ENCODE measurements at regions not wholly inside any gene's neighbourhood (a gene's known extent, or its start where the extent isn't known, plus 50 kb on each side); places are given as distances from the start of the nearest gene placed in this dataset.
"Not testable (repeated sequence)": the region's sequence is repeated elsewhere in the genome, so short reads cannot be mapped to it uniquely, and the experiment has no call there.

DNA sequence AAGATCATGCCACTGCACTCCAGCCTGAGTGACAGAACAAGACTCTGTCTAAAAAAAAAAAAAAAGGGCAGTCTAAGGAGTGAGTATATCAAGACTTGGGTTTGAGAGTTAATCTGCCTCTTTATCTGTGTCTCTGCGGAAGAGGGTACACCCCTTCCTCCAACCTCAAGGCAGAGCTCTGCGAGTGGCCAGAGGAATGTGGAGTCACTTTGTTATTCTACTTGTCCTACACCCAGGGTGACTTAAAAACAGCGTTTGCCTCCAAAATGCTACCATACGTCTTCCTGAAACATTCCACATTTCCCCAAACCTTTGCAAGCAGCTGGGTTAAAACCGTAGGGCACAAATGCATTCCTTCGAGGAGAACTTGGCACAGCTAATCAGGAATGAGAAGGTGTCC is 199.9 kb downstream of the SHOX start:
- no peak for DNase-seq
- H3K27me3 ChIP-seq = no peaks in the 10 kb centered on the region
- H3K9me3 ChIP-seq = no peaks in the 10 kb centered on the region
- no peak overlapping the region for H3K4me3 ChIP-seq
- no peaks in the 10 kb centered on the region for H3K36me3 ChIP-seq

DNA sequence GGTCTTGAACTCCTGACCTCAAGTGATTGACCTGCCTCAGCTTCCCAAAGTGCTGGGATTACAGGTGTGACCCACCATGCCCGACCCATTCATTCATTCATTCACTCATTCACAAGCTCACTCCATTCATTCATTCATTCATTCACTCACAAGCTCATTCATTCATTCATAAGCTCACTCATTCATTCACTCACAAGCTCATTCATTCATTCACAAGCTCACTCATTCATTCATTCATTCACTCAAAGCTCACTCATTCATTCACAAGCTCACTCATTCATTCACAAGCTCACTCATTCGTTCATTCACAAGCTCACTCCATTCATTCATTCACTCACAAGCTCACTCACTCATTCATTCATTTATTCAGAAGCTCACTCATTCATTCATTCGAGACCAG is 198.6 kb downstream of the SHOX start:
- DNase-seq = no peak
- H3K4me3 ChIP-seq = no peak overlapping the region

DNA sequence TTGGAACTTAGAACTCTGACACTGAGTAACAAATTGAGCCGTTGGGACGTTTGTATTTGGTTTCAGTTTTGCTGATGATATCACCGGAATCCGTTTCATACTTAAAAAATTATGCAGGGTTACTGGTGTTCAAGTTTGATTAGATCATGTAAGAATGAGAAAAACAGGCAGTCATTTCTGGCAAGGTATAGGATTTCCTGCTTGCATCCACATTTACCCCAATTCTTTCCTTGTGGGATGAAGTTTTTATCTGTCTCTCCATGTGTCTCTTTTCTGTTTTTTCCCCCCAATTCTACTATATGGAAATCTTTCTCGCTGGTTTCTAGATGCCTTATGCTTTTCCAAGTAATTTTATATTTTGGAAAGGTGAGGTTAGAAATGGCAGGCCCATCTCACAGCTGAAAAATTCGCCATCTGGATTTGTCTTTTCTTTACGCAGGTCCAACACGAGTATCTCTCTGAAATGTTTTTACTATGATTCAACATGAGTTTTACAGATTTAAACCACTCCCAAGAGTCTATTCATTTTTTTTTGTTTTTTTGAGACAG is 197.9 kb downstream of the SHOX start:
- no peaks in the 10 kb centered on the region for H3K9me3 ChIP-seq
- peak overlapping the region; percentile 26 for H3K4me3 ChIP-seq
- no peak for DNase-seq
- no peaks in the 10 kb centered on the region for H3K27me3 ChIP-seq
- no peaks in the 10 kb centered on the region for H3K36me3 ChIP-seq

More for the DNA sequence above, 198.6 kb downstream of the SHOX start:
- Histone ChIP-seq H3K27me3 (no peaks in the 10 kb centered on the region), H3K9me3 (no peaks in the 10 kb centered on the region), H3K36me3 (no peaks in the 10 kb centered on the region)

DNA sequence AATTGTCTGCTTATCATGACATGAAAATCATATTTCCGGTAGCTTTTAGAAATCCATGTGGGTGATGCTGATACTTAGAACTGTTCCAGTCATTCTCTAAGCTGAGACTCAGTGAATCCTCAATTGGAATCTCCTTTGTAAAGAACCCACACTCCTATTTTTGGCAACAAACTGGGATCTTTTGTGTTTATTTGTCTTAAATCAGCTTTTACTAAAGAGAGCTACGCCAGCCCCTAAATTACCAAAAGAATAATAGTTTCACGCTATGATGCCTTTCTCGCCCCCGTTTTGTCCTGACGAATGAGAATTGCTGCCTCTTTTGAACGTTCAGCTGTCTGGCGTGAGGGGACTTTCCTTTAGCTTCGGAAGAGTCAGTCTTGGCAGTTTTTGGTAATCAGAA is 195.9 kb downstream of the SHOX start:
- H3K27me3 ChIP-seq = no peaks in the 10 kb centered on the region
- H3K36me3 ChIP-seq = no peaks in the 10 kb centered on the region
- no peaks in the 10 kb centered on the region for H3K9me3 ChIP-seq
- DNase-seq = peak; percentile 52
- peak overlapping the region; percentile 16 for H3K4me3 ChIP-seq

DNA sequence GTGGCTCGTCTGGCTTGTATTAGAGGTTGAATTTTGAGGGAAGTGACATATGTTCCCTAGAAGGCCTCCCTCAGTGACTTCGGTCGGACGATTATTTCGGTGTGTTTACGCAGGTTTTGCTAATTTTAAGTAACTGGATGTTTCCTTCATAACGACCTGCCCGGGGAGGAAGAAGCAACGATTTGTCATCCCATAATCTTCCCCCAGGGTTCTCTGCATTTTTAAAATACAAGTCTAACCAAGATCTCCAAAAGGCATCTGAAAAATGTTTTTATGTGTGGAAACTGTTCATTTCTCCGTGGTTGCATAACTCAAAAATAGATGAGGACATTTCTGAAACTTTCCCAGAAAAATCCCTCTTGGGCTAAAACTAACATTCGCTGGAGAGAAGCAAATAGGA is 195.4 kb downstream of the SHOX start:
- Histone ChIP-seq H3K36me3 (no peaks in the 10 kb centered on the region), H3K4me3 (peak overlapping the region; percentile 16), H3K9me3 (no peaks in the 10 kb centered on the region), H3K27me3 (no peaks in the 10 kb centered on the region)
- no peak for DNase-seq

DNA sequence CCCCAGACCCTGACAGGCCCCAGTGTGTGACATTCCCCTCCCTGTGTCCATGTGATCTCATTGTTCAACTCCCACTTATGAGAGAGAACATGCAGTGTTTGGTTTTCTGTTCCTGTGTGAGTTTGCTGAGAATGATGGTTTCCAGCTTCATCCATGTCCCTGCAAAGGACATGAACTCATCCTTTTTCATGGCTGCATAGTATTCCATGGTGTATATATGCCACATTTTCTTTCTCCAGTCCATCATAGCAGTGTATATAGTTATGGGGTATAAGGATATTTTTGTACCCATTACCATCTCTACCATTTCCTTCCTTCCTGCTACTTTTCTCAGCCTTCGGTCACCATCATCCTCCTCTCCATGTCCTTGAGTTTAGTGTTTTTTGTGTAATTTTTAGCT is 192.5 kb downstream of the SHOX start:
- not testable (repeated sequence) for H3K4me3 ChIP-seq, DNase-seq, H3K36me3 ChIP-seq, H3K9me3 ChIP-seq, H3K27me3 ChIP-seq

DNA sequence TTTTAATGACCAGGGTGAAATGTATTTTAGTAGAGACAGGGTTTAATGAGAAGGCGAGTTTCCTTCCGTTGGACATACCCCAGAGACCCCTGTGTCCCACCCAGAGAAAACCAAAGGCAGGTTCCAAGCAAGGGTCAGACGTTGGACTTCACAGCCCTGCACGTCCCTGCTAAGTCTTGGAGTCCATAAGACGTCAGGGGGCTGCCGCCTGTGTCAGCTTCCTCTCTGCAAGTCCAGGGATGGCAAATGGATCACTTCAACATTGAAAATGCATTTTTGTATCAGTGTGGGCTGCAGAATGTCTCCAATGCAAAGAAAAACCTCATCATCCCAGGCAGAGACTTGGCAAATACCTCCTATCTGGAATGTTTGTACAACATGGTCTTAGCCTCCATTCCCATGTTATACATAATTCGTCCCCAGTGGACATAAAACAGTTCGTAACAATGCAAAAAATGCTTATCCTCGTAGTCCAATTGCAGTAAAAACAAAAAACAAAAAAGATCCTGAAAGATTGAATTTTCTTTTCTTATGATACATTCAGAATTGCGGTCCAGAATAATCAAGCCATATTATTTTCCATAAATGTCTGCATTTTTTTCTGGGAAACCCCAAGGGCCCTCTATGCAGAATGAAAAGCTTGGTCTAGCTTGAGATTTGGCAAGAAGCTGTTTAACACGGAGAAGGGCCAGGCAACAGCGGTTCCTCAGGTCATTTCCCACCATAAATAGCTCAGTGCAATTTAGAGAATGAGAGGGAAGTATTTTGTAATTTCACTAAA is 190.9 kb downstream of the SHOX start:
- H3K36me3 ChIP-seq = no peaks in the 10 kb centered on the region
- no peak for DNase-seq
- no peak overlapping the region for H3K4me3 ChIP-seq
- H3K9me3 ChIP-seq = no peaks in the 10 kb centered on the region
- no peaks in the 10 kb centered on the region for H3K27me3 ChIP-seq

DNA sequence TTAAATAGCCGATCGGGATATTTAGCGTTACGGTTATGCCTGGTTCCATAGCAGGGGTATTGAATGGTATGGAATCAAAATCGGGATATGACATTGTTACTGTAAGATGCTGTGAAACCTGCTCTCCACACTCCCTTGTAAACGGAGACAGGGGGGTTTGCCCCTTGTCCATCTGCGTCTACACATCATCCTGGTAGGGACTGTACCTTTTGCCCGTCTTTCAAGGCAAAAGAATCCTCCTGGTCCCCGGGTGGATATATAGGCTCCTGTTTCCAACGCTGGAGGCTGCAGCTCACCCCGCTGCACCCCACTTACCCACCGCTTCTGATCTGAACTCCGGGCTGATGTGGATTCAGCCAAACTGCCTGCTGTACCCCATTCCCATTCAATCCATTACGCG is 189.1 kb downstream of the SHOX start:
- Histone ChIP-seq H3K9me3 (no peaks in the 10 kb centered on the region), H3K27me3 (no peaks in the 10 kb centered on the region), H3K36me3 (no peaks in the 10 kb centered on the region), H3K4me3 (no peak overlapping the region)
- no peak for DNase-seq

DNA sequence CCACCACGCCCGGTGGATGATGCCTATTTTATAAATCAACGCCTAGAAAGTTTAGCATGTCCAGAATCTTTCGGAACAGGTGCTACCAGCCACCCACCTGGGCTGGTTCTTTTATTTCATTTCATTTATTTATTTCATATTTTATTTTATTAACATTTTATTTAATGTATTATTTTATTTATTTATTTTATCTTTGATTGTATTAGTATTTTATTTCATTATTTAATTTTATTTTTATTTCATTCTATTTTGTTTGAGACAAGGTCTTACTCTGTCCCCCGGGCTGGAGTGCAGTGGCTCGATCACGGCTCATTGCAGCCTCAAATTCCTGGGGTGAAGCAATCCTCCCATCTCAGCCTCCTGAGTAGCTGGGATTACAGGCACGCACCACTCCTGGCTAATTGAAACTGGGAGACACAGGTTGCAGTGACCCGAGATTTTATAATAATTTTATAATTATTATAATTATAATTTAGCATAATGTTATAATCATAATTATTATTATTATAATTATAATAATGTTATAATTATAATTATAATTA is 187.2 kb downstream of the SHOX start:
- no peak overlapping the region for H3K4me3 ChIP-seq
- no peaks in the 10 kb centered on the region for H3K27me3 ChIP-seq
- no peaks in the 10 kb centered on the region for H3K36me3 ChIP-seq
- no peak for DNase-seq
- no peaks in the 10 kb centered on the region for H3K9me3 ChIP-seq

DNA sequence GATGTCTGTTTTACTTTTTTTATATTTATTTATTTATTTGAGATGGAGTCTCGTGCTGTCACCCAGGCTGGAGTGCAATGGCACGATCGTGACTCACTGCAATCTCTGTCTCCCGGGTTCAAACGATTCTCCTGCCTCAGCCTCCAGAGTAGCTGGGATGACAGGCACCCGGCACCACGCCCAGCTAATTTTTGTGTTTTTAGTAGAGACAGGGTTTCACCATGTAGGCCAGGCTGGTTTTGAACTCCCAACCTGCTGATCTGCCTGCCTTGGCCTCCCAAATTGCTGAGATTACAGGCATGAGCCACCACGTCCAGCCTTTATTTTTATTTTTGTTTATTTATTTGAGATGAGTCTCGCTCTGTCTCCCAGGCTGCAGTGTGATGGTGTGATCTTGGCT is 186.6 kb downstream of the SHOX start:
- DNase-seq, H3K9me3 ChIP-seq, H3K36me3 ChIP-seq, H3K4me3 ChIP-seq, H3K27me3 ChIP-seq: not testable (repeated sequence)

DNA sequence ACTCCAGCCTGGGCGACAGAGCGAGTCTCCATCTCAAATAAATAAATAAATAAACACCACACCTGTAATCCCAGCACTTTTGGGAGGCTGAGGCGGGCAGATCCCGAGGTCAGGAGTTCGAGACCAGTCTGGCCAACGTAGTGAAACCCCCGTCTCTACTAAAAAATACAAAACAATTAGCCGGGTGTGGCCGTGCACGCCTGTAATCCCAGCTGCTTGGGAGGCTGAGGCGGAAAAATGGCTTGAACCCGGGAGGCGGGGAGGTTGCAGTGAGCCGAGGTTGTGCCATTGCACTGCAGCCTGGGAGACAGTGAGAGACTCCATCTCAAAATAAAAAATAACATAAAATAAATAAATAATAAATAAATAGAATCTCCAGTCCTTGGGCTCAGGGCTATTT is 185.8 kb downstream of the SHOX start:
- Histone ChIP-seq H3K4me3 (no peak overlapping the region), H3K27me3 (no peaks in the 10 kb centered on the region), H3K9me3 (no peaks in the 10 kb centered on the region), H3K36me3 (no peaks in the 10 kb centered on the region)
- DNase-seq = no peak

DNA sequence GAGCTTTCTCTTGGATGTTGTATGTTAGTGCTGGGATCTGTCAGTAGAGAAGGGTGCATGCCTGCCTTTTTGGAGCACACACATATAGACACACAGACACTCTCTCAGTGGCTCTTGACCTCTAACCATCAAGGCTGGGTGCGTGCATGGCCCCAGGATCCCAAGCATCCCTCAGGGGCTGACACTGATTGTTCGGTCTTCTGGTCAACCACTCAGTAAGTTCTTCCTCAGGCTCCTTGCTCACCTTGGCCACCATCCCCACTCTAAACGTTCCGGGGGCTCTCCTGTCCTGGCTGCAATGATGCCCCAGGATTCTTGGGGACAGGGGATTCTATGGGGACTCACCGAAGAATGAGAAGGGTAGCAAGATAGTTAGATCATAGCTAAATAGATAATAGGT is 179.6 kb downstream of the SHOX start:
- no peaks in the 10 kb centered on the region for H3K9me3 ChIP-seq
- DNase-seq = no peak
- H3K4me3 ChIP-seq = no peak overlapping the region
- no peaks in the 10 kb centered on the region for H3K27me3 ChIP-seq
- H3K36me3 ChIP-seq = no peaks in the 10 kb centered on the region

DNA sequence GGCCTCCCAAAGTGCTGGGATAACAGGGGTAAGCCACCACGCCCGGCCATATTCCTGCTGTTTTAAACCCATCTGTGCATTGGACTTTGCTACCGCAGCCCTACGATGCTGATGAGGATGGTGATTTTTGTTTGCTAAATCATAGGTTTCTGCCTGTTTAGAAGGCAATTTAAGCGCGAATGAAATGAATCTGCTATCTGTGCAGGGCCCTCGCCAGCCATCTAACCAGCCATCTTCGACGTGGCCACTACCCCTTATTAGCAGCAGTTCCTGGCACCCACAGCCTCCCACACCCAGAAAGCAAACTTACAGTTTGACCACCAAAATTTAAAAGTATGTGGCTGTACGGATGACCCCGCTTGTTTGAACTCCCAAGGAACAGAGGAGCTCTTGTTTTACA is 178.5 kb downstream of the SHOX start:
- Histone ChIP-seq H3K4me3 (no peak overlapping the region), H3K9me3 (no peaks in the 10 kb centered on the region), H3K36me3 (no peaks in the 10 kb centered on the region), H3K27me3 (no peaks in the 10 kb centered on the region)
- DNase-seq = no peak

DNA sequence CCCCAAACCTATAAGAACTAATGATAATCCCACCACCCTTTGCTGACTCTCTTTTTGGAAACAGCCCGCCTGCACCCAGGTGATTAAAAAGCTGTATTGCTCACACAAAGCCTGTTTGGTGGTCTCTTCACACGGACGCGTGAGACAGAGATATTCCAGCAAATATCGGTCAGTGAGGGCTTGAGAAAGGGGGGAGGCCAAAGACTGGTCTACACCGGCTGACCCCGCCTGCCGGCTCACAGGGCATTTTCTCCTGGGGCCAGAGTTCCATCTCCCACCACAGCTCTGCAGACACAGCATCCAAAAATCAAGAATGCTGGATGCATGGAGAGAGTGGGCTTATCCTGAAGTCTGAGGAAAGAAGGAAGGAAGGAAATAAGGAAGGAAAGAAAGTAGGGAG is 176.0 kb downstream of the SHOX start:
- H3K9me3 ChIP-seq = no peaks in the 10 kb centered on the region
- no peaks in the 10 kb centered on the region for H3K27me3 ChIP-seq

DNA sequence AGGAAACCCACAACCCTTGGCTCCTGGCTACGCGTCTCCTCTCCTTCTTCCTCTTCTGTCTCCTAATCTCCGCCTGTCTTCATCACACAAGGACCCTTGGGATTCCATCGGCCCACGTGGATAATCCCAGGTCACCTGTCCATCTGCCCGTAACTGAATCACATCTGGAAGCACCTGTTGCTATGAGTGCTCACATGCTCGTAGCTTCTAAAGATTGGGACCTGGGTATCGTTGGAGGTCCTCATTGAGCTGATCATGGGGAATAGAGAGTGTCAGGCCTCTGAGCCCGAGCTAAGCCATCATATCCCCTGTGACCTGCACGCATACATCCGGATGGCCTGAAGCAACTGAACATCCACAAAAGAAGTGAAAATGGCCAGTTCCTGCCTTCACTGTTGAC is 175.4 kb downstream of the SHOX start:
- no peak for DNase-seq
- no peak overlapping the region for H3K4me3 ChIP-seq
- no peaks in the 10 kb centered on the region for H3K9me3 ChIP-seq
- no peaks in the 10 kb centered on the region for H3K27me3 ChIP-seq
- no peaks in the 10 kb centered on the region for H3K36me3 ChIP-seq

More for the DNA sequence above, 176.0 kb downstream of the SHOX start:
- no peak for DNase-seq
- Histone ChIP-seq H3K36me3 (no peaks in the 10 kb centered on the region), H3K4me3 (no peak overlapping the region)

DNA sequence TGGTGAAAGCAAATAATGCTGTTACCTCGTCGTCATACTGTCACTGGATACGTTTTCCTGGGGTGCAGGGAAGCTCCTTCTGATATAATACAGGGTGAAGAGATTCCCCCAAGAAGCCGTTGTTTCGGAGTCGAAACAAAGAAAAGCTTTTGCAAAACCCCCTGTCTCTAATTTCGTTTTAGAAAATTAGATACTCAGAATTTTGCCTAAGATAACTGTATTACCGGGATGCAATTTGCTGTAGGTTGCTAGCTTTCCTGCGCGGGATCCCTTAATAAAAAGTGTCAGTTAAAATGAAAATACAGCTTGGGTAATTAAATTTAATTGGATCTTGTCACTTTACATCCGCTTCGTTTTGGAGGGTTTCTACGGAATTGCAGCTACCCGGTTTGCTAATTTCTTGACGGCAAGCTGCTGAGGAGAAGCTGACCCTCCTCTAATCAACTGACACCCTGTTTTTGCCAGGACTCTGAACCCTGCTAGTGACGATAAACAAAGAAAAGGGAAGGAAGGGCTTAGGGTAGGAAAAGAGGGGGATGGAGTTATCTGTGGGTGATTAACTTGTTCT is 174.6 kb downstream of the SHOX start:
- Histone ChIP-seq H3K4me3 (no peak overlapping the region), H3K9me3 (no peaks in the 10 kb centered on the region), H3K36me3 (no peaks in the 10 kb centered on the region), H3K27me3 (no peaks in the 10 kb centered on the region)
- DNase-seq = no peak

DNA sequence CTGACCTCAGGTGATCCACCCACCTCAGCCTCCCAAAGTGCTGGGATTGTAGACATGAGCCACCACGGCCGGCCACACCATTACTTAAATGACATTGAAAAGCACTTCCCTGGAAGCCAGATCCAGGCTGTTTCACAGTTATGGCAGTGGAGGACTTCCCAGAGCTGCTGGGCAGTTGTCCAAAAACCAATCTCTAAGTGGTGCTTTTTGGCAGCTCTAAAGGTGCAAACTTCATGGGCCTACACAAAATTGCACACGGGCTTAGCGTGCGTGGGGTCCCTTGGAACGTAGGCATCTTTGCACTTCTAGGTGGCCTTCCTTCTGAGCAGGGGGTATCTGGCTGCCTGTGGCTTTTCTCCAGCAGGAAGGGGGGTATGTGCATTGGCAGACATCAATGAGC is 172.3 kb downstream of the SHOX start:
- Histone ChIP-seq H3K27me3 (no peaks in the 10 kb centered on the region), H3K9me3 (no peaks in the 10 kb centered on the region), H3K36me3 (no peaks in the 10 kb centered on the region), H3K4me3 (no peak overlapping the region)
- peak; percentile 11 for DNase-seq

DNA sequence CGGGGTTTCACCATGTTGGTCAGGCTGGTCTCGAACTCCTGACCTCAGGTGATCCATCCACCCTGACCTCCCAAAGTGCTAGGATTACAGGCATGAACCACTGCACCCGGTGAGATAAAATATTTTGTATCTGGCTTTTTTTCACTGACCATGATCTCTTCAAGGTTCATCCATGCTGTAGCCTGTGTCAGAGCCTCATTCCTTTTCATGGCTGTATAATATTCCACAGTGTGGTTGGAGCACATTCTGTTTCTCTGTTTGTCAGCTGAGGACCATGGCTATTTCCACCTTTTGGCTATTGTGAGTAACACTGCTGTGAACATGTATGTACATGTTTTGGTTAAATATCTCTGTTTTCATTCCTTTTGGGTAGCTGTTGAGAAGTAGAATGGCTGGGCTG is 169.2 kb downstream of the SHOX start:
- Histone ChIP-seq H3K4me3 (no peak overlapping the region), H3K36me3 (no peaks in the 10 kb centered on the region), H3K27me3 (no peaks in the 10 kb centered on the region), H3K9me3 (no peaks in the 10 kb centered on the region)
- no peak for DNase-seq

All from MG63 (cell line).